ENCODE measurements at regions not wholly inside any gene's neighbourhood (a gene's known extent, or its start where the extent isn't known, plus 50 kb on each side); places are given as distances from the start of the nearest gene placed in this dataset.

DNA sequence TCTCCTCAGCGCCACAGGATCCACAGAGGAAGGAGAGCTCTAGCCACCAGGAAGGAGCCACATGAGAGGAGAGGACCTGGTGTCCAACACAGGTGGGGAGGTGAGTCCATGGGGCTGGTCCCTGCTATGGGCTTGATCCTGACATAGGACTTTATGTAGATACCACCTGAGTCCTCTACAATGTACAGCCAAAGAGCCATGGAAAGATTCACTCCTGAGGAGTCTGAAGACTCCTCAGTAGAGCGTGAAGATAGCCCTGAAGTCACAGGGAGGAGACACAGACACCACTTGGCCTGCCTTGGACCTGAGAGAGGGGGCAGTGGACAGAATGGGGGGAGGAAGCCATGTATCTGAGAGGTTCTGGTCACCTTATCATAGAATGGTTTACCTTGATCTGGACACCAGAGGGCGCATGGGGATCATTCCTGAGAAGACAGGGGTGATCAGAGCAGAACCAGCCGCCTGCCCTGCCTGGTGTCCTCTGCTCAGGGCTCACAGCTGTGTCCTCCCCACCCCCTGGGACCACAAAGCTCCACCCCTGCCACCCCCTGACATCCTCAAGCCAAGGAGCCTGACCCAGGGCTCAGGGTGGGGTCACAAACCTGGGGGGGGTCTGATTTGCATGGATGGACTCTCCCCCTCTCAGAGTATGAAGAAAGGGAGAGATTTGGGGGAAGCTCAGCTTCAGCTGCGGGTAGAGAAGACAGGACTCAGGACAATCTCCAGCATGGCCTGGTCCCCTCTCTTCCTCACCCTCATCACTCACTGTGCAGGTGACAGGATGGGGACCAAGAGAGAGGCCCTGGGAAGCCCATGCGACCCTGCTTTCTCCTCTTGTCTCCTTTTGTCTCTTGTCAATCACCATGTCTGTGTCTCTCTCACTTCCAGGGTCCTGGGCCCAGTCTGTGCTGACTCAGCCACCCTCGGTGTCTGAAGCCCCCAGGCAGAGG is 77.0 kb downstream of the ZNF280B start:
- TF ChIP-seq CEBPB (IDR thresholded peaks at IDR 0.05; ENCODE audit: low read depth, low read length) (no peak), BHLHE40 (IDR thresholded peaks at IDR 0.05; ENCODE audit: low read depth, low read length) (no peak)
- TF ChIP-seq, protein P1, sequence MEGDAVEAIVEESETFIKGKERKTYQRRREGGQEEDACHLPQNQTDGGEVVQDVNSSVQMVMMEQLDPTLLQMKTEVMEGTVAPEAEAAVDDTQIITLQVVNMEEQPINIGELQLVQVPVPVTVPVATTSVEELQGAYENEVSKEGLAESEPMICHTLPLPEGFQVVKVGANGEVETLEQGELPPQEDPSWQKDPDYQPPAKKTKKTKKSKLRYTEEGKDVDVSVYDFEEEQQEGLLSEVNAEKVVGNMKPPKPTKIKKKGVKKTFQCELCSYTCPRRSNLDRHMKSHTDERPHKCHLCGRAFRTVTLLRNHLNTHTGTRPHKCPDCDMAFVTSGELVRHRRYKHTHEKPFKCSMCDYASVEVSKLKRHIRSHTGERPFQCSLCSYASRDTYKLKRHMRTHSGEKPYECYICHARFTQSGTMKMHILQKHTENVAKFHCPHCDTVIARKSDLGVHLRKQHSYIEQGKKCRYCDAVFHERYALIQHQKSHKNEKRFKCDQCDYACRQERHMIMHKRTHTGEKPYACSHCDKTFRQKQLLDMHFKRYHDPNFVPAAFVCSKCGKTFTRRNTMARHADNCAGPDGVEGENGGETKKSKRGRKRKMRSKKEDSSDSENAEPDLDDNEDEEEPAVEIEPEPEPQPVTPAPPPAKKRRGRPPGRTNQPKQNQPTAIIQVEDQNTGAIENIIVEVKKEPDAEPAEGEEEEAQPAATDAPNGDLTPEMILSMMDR (conservative IDR thresholded peaks at IDR 0.05; ENCODE audit: low read depth, low read length), result peak; percentile 55

Data from IMR-90 (cell line).